ENCODE measurements at regions not wholly inside any gene's neighbourhood (a gene's known extent, or its start where the extent isn't known, plus 50 kb on each side); places are given as distances from the start of the nearest gene placed in this dataset.

GRCh38 chr4:59091146-59092142, 1981.3 kb upstream of the IGFBP7 start:
- POLR2A ChIA-PET (ENCODE audit: low non-redundant PET), result interaction anchor here (0.6 kb wide), 1 partner anchor 988 kb away, joined by 4 read pairs; no protein-coding TSS in a partner anchor
- H3K27ac ChIP-seq, result no peak overlapping the region
- no peak for DNase-seq (ENCODE audit: low spot score)
- TF ChIP-seq, protein P1, sequence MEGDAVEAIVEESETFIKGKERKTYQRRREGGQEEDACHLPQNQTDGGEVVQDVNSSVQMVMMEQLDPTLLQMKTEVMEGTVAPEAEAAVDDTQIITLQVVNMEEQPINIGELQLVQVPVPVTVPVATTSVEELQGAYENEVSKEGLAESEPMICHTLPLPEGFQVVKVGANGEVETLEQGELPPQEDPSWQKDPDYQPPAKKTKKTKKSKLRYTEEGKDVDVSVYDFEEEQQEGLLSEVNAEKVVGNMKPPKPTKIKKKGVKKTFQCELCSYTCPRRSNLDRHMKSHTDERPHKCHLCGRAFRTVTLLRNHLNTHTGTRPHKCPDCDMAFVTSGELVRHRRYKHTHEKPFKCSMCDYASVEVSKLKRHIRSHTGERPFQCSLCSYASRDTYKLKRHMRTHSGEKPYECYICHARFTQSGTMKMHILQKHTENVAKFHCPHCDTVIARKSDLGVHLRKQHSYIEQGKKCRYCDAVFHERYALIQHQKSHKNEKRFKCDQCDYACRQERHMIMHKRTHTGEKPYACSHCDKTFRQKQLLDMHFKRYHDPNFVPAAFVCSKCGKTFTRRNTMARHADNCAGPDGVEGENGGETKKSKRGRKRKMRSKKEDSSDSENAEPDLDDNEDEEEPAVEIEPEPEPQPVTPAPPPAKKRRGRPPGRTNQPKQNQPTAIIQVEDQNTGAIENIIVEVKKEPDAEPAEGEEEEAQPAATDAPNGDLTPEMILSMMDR (conservative IDR thresholded peaks at IDR 0.05; ENCODE audit: low read depth), result no peak
- CTCF ChIA-PET, result interaction anchor here (0.7 kb wide), 1 partner anchor 47 kb away, joined by 3 read pairs; no protein-coding TSS in a partner anchor

- no peak for DNase-seq (ENCODE audit: low spot score)
- no peak overlapping the region for H3K27ac ChIP-seq
- ChIA-PET CTCF (no interaction called here), POLR2A (ENCODE audit: low non-redundant PET) (no interaction called here)
- TF ChIP-seq, protein P1 (conservative IDR thresholded peaks at IDR 0.05; ENCODE audit: low read depth), result no peak
These were observed 1984.3 kb upstream of the IGFBP7 start for GRCh38 chr4:59094505-59094904.

DNA sequence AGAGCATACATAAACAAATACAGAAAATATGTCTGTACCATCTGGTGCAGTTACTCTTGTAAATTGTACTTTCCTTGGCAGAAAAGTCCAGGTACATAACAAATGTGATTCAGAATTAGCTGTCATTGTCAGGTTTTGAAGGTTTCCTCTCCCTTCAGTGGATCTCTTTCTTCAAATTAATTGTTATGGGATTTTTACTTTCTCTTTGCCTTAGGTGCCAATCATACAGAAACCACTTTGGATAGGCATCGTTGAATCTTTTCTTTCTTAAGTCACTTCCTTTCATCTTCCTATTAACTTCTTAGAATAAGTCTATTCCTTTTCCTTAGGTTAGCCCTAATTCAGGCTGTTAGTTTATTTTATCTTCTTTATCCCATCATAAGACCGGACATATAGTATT, 1992.1 kb upstream of the IGFBP7 start:
- H3K27ac ChIP-seq, result no peak overlapping the region
- no peak for DNase-seq (ENCODE audit: low spot score)
- TF ChIP-seq, protein P1 (conservative IDR thresholded peaks at IDR 0.05; ENCODE audit: low read depth), result no peak
- ChIA-PET POLR2A (ENCODE audit: low non-redundant PET) (no interaction called here), CTCF (no interaction called here)

GRCh38 chr4:59120287-59120814, 2010.2 kb upstream of the IGFBP7 start:
- POLR2A ChIA-PET (ENCODE audit: low non-redundant PET), result no interaction called here
- no peak for DNase-seq (ENCODE audit: low spot score)
- TF ChIP-seq, protein P1 (conservative IDR thresholded peaks at IDR 0.05; ENCODE audit: low read depth), result no peak
- CTCF ChIA-PET, result interaction anchor here (0.6 kb wide), 1 partner anchor 1705 kb away, joined by 3 read pairs; no protein-coding TSS in a partner anchor
- H3K27ac ChIP-seq, result no peak overlapping the region

- no peak for DNase-seq (ENCODE audit: low spot score)
- H3K27ac ChIP-seq, result no peak overlapping the region
- ChIA-PET CTCF (no interaction called here), POLR2A (ENCODE audit: low non-redundant PET) (no interaction called here)
- TF ChIP-seq, protein P1 (conservative IDR thresholded peaks at IDR 0.05; ENCODE audit: low read depth), result no peak
These were observed 2012.4 kb upstream of the IGFBP7 start for GRCh38 chr4:59122626-59123025.

GRCh38 chr4:59126159-59126558, 2016.0 kb upstream of the IGFBP7 start:
- ChIA-PET CTCF (no interaction called here), POLR2A (ENCODE audit: low non-redundant PET) (no interaction called here)
- no peak overlapping the region for H3K27ac ChIP-seq
- TF ChIP-seq, protein P1 (conservative IDR thresholded peaks at IDR 0.05; ENCODE audit: low read depth), result no peak
- no peak for DNase-seq (ENCODE audit: low spot score)

All from RWPE1 (cell line).